IPS-NIHi7 (cell line): ENCODE measurements at regions not wholly inside any gene's neighbourhood (a gene's known extent, or its start where the extent isn't known, plus 50 kb on each side); places are given as distances from the start of the nearest gene placed in this dataset.
A peak's percentile ranks its signal among the peaks of the same experiment; 100 is the strongest.

Experiments
- DNase-seq: peaks from one replicate; pipeline ENCODE4 v3.0.0; 2012; ENCODE audit warnings: mixed read lengths; ENCODE audit errors: extremely low spot score

GRCh38 chr9:91157883-91158282 lies 203.8 kb downstream of the AUH start:
- no peak for DNase-seq

GRCh38 chr9:91158286-91158685 lies 203.4 kb downstream of the AUH start:
- DNase-seq, result no peak

- DNase-seq, result no peak
These were observed 202.8 kb downstream of the AUH start for GRCh38 chr9:91158946-91159345.

GRCh38 chr9:91159664-91160121 lies 202.0 kb downstream of the AUH start:
- peak; percentile 60 for DNase-seq

- DNase-seq, result no peak
These were observed 201.5 kb downstream of the AUH start for GRCh38 chr9:91160181-91160580.

- no peak for DNase-seq
These were observed 200.9 kb downstream of the AUH start for GRCh38 chr9:91160599-91161464.

GRCh38 chr9:91161465-91162300 lies 200.0 kb downstream of the AUH start:
- DNase-seq, result no peak

GRCh38 chr9:91162311-91162710 lies 199.4 kb downstream of the AUH start:
- no peak for DNase-seq

GRCh38 chr9:91162784-91163443 lies 198.8 kb downstream of the AUH start:
- no peak for DNase-seq

GRCh38 chr9:91163444-91163772 lies 198.3 kb downstream of the AUH start:
- no peak for DNase-seq

GRCh38 chr9:91163773-91164471 lies 197.8 kb downstream of the AUH start:
- no peak for DNase-seq
